GM13977 (cell line): ENCODE measurements at regions not wholly inside any gene's neighbourhood (a gene's known extent, or its start where the extent isn't known, plus 50 kb on each side); places are given as distances from the start of the nearest gene placed in this dataset.

Experiments
- DNase-seq: peaks from one replicate; pipeline ENCODE4 v3.0.0; 2012; ENCODE audit warnings: low spot score
- in situ Hi-C: fragments of 300-500 bp; cut with MboI; formaldehyde crosslinking; loops from one replicate; pipeline ENCODE4 v1.12.0; 2022; ENCODE audit warnings: low sequenced_read_pairs, low pct_unique_long_range_greater_than_20kb, mixed read lengths, inconsistent platforms; ENCODE audit not compliant: unreplicated experiment
- TF ChIP-seq, protein P1 (sequence below): IDR thresholded peaks from 2 replicates; pipeline ENCODE4 v1.5.1; 2012; ENCODE audit warnings: mild to moderate bottlenecking, control low read depth; ENCODE audit not compliant: insufficient read depth; ENCODE audit errors: extremely low read depth, missing control alignments

DNA sequence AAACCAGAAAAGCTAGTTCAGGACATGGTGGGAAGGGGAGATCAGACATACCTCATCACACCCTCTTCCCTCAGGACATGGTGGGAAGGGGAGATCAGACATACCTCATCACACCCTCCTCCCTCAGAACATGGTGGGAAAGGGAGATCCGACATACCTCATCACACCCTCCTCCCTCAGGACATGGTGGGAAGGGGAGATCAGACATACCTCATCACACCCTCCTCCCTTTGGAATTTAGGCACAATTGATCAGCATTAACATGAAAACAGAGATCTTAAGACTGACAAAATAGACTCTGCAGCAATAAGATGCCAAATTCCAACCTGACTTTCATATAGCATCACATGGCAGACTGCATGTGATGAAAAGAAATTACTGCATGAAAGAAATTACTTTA, 412.7 kb upstream of the ZNF717 start:
- no peak for DNase-seq
- in situ Hi-C loops = no loop called here
- TF ChIP-seq, protein P1, sequence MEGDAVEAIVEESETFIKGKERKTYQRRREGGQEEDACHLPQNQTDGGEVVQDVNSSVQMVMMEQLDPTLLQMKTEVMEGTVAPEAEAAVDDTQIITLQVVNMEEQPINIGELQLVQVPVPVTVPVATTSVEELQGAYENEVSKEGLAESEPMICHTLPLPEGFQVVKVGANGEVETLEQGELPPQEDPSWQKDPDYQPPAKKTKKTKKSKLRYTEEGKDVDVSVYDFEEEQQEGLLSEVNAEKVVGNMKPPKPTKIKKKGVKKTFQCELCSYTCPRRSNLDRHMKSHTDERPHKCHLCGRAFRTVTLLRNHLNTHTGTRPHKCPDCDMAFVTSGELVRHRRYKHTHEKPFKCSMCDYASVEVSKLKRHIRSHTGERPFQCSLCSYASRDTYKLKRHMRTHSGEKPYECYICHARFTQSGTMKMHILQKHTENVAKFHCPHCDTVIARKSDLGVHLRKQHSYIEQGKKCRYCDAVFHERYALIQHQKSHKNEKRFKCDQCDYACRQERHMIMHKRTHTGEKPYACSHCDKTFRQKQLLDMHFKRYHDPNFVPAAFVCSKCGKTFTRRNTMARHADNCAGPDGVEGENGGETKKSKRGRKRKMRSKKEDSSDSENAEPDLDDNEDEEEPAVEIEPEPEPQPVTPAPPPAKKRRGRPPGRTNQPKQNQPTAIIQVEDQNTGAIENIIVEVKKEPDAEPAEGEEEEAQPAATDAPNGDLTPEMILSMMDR = no peak

DNA sequence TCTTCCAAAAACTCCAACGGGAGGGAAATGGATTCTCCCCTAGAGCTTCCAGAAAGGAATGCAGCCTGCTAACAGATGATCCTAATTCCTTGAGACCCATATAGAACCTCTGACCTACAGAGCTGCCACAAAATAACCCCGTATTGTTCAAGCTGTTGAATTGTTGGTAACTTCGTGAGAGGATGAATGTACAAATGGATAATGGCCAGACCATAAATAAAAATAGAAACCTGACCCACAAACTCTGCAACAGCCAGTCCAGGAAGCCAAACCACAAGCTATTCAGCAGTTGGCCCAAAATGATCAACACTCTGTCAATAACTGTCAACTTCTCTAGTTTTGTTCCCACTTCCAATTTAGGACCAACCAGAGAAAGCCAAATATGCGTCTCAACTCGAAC, 414.0 kb upstream of the ZNF717 start:
- DNase-seq = no peak
- TF ChIP-seq, protein P1 = no peak
- in situ Hi-C loops = no loop called here

DNA sequence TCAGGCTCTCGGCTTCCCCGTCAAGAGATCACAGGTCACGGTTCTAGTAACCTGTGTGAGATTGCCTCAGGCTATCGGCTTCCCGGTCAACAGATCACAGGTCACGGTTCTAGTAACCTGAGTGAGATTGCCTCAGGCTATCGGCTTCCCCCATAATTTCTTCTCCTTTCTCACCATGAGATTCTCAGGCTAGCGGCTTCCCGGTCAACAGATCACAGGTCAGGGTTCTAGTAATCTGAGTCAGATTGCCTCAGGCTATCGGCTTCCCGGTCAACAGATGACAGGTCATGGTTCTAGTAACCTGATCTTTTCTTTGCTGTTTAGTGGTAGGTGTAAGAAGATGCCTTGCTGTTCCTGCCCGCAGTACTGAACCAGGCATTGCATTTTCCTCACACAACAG, 418.2 kb upstream of the ZNF717 start:
- in situ Hi-C loops = no loop called here
- DNase-seq = no peak
- TF ChIP-seq, protein P1 = no peak

DNA sequence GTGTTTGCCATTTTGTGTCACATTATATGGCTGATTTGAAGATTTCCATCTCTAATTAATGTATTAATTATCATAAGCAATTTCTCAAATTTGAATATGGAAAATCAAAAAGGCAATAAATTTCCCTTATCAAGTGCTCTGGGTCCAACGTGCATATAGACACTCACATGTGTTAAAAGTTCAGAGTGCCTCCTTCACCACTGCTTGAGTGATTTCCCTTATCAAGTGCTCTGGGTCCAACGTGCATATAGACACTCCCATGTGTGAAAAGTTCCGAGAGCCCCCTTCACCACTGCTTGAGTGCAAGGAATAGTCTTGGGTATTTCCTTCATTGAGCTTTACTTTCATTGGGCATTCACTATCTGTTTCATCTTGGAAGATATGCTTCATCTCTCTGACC, 421.0 kb upstream of the ZNF717 start:
- in situ Hi-C loops = no loop called here
- DNase-seq = no peak
- TF ChIP-seq, protein P1 = no peak

DNA sequence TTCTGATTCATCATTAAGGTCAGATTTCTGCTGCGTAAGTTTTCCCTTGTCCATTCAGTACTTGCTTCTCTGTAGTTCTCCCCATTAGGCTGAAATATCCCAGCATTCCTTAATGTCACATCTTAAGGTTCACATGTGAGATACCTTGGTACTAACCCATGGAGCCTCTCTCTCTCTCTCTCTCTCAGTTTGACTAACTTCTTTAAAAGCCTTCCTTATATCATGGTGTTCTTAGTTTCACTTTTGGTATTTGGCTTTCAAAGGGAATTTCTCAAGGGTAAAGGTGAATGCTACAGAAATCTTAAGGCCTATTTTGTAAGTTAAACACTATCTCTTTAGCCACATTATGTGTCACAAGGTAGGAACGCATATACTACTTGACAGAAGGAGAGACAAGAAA, 427.3 kb upstream of the ZNF717 start:
- TF ChIP-seq, protein P1 = no peak
- in situ Hi-C loops = no loop called here
- DNase-seq = no peak

DNA sequence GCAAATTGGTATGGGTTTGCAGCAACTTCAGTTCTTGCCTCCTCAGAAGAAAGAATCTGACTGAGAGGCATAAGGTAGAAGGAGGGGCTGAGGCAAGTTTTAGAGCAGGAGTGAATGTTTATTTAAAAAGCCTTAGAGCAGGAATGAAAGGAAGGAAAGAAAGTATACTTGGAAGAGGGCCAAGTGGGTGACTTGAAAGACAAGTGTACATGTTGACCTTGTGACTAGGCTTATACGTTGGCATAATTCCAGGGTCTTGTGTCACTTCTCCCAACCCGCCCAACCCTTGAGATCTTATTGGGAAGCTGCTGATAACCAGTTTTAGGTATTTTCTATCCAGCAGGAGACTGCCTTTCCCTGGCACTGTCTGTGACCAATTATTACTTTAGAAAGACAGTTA, 436.9 kb upstream of the ZNF717 start:
- in situ Hi-C loops = no loop called here
- no peak for DNase-seq
- TF ChIP-seq, protein P1 = no peak

DNA sequence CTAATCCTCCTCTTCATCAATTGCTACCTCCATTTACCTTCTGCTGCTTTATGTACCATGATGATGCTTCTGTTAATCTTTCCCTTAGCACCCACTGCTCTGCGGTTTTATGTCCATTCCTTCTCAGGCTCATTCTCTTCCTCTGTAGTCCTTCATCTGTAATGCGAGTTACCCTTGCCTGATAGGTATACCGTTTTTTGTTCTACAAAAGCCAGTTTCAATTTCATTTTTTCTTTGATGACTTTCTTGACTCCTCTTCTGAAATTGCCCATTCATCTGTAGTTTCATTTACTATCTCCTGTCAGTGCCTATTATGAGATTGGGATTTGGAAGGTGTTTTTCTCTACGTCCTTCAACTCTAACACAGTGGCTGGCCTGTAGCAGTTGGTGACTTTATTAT, 445.9 kb upstream of the ZNF717 start:
- no peak for DNase-seq
- TF ChIP-seq, protein P1 = no peak
- in situ Hi-C loops = no loop called here
